ENCODE measurements at regions not wholly inside any gene's neighbourhood (a gene's known extent, or its start where the extent isn't known, plus 50 kb on each side); places are given as distances from the start of the nearest gene placed in this dataset.
"Not testable (repeated sequence)": the region's sequence is repeated elsewhere in the genome, so short reads cannot be mapped to it uniquely, and the experiment has no call there.

GRCh38 chr1:203998571-203998970 is 74.3 kb upstream of the SOX13 start:
- not testable (repeated sequence) for DNase-seq (ENCODE audit: low spot score)

DNA sequence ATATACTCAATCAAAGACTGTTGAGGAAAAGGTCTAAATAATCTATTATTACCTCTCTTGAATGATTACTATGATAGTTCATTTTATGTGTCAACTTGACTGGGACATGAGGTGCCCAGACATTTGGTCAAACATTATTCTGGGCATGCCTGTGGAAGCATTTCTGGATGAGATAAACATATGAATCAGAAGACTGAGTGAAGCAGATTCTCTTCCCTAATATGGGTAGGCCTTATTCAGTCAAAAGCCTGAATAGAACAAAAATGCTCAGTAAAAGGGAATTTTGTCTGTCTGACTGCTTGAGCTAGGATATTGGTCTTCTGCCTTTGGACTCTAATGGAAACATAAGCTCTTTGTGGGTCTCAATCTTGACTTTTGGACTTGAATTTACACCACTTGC is 73.3 kb upstream of the SOX13 start:
- no peak for DNase-seq (ENCODE audit: low spot score)

GRCh38 chr1:204001166-204001901 is 71.6 kb upstream of the SOX13 start:
- no peak for DNase-seq (ENCODE audit: low spot score)

- no peak for DNase-seq (ENCODE audit: low spot score)
These were observed 70.3 kb upstream of the SOX13 start for GRCh38 chr1:204002614-204003013.

DNA sequence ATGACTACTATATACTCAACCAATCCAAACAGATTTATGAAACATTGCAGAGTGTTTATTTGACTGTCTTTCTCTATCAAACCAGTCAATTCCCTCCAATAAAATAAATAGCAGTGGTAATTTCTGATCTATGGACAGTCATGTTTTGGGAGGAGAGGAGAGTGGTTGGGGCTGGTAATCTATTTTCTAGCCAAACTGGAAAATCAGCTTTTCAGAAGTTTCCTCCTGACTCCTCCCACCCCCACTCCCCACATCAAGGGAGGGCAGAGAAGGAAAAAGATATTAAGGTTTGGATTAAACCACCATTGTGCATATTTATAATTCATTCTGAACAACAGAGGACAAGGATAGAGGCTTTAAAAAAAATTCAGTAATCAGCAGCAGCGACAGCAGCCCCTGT is 69.4 kb upstream of the SOX13 start:
- DNase-seq (ENCODE audit: low spot score), result no peak

DNA sequence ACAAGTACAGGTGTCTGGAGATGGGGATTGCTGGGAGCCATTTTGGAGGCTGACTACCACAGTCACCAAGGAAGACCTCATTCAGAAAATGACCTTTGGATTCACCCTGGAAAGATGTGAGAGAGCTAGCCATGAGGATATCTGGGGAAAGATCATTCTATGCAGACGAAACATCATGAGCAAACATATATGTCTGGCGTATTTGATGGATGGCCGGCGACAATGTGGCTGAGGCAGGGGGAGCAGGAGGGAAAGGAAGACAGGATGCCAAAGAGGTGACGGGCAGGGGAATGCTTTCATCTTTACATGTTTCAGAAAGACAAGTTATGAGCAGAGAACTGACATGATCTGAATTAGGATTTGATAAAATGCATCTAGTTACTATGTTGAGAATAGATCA is 61.5 kb upstream of the SOX13 start:
- no peak for DNase-seq (ENCODE audit: low spot score)

GRCh38 chr1:204013052-204013451 is 59.9 kb upstream of the SOX13 start:
- no peak for DNase-seq (ENCODE audit: low spot score)

- DNase-seq (ENCODE audit: low spot score), result no peak
These were observed 58.6 kb upstream of the SOX13 start for GRCh38 chr1:204014336-204014735.

DNA sequence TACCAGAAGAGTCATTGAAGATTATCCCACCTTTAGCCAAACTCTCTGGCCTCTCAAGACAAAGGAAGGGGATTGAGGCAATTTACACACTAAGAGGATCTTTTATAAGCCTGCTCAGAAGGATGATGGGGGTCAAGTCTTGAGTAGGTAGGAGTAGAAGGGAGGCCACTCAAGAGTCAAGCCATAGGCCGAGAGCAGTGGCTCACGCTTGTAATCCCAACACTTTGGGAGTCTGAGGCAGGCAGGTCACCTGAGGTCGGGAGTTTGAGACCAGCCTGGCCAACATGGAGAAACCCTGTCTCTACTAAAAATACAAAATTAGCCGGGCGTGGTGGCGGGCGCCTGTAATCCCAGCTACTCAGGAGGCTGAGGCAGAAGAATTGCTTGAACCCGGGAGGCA is 58.0 kb upstream of the SOX13 start:
- not testable (repeated sequence) for DNase-seq (ENCODE audit: low spot score)

DNA sequence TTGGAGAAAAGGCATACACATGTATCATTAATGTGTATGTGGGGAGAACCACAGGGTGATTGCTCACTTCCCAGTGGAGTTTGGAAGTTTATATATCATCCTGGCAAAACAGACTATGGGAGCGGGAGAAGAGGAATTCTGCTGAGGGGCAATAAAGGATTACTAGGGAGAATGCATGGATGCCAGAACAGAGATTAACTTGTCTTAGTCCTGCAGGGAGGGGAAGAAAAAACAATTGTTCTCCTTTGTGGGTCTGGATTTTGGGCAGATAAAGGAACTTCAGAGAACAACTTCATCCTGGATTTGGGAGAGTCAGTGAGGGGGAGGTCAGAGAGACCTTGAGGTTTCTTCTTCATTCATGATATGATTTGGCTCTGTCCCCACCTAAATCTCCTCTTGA is 55.9 kb upstream of the SOX13 start:
- no peak for DNase-seq (ENCODE audit: low spot score)

DNA sequence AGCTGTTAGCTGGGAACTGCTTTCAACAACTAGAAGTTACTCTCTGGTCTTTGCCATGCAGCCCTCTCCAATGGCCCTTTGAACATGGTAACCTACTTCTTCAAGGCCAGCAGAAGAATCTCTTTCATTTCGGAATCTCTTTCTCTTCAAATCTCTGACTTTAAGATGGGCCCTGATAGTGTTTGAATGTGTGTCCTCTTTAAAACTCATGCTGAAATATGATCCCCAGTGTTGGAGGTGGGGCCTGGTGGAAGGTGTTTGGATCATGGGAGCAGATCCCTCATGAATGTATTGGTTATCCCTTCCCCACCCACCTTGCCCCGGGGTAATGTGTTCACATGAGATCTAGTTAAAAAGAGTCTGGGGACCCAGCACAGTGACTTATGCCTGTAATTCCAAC is 54.5 kb upstream of the SOX13 start:
- no peak for DNase-seq (ENCODE audit: low spot score)
